ENCODE measurements at regions not wholly inside any gene's neighbourhood (a gene's known extent, or its start where the extent isn't known, plus 50 kb on each side); places are given as distances from the start of the nearest gene placed in this dataset.

GRCh38 chr15:60091911-60092310 is 87.8 kb downstream of the FOXB1 start:
- no peak overlapping the region for H3K4me3 ChIP-seq (ENCODE audit: low read length)
- DNase-seq (ENCODE audit: low read depth, low spot score): no peak

GRCh38 chr15:60093273-60094067 is 89.4 kb downstream of the FOXB1 start:
- no peak for DNase-seq (ENCODE audit: low read depth, low spot score)
- no peak overlapping the region for H3K4me3 ChIP-seq (ENCODE audit: low read length)

GRCh38 chr15:60095711-60096110 is 91.6 kb downstream of the FOXB1 start:
- no peak overlapping the region for H3K4me3 ChIP-seq (ENCODE audit: low read length)
- no peak for DNase-seq (ENCODE audit: low read depth, low spot score)

- no peak for DNase-seq (ENCODE audit: low read depth, low spot score)
- no peak overlapping the region for H3K4me3 ChIP-seq (ENCODE audit: low read length)
Observed at GRCh38 chr15:60096157-60096556, 92.0 kb downstream of the FOXB1 start.

- no peak for DNase-seq (ENCODE audit: low read depth, low spot score)
- H3K4me3 ChIP-seq (ENCODE audit: low read length): no peak overlapping the region
Observed at GRCh38 chr15:60101416-60101815, 97.3 kb downstream of the FOXB1 start.

- H3K4me3 ChIP-seq (ENCODE audit: low read length): no peak overlapping the region
- no peak for DNase-seq (ENCODE audit: low read depth, low spot score)
Observed at GRCh38 chr15:60102748-60103147, 98.6 kb downstream of the FOXB1 start.

- DNase-seq (ENCODE audit: low read depth, low spot score): no peak
- no peak overlapping the region for H3K4me3 ChIP-seq (ENCODE audit: low read length)
Observed at GRCh38 chr15:60110909-60111308, 106.8 kb downstream of the FOXB1 start.

- DNase-seq (ENCODE audit: low read depth, low spot score): no peak
- H3K4me3 ChIP-seq (ENCODE audit: low read length): no peak overlapping the region
Observed at GRCh38 chr15:60115579-60116380, 111.7 kb downstream of the FOXB1 start.

GRCh38 chr15:60116456-60117089 is 112.5 kb downstream of the FOXB1 start:
- DNase-seq (ENCODE audit: low read depth, low spot score): no peak
- no peak overlapping the region for H3K4me3 ChIP-seq (ENCODE audit: low read length)

GRCh38 chr15:60118146-60118545 is 114.0 kb downstream of the FOXB1 start:
- H3K4me3 ChIP-seq (ENCODE audit: low read length): no peak overlapping the region
- DNase-seq (ENCODE audit: low read depth, low spot score): no peak

GRCh38 chr15:60118626-60119025 is 114.5 kb downstream of the FOXB1 start:
- no peak overlapping the region for H3K4me3 ChIP-seq (ENCODE audit: low read length)
- DNase-seq (ENCODE audit: low read depth, low spot score): no peak

GRCh38 chr15:60119101-60119500 is 115.0 kb downstream of the FOXB1 start:
- no peak overlapping the region for H3K4me3 ChIP-seq (ENCODE audit: low read length)
- no peak for DNase-seq (ENCODE audit: low read depth, low spot score)

- H3K4me3 ChIP-seq (ENCODE audit: low read length): no peak overlapping the region
- peak; percentile 47 for DNase-seq (ENCODE audit: low read depth, low spot score)
Observed at GRCh38 chr15:60120100-60120499, 116.0 kb downstream of the FOXB1 start.

- DNase-seq (ENCODE audit: low read depth, low spot score): no peak
Observed at GRCh38 chr15:60121845-60122244, 117.7 kb downstream of the FOXB1 start.

GRCh38 chr15:60122691-60123090 is 118.6 kb downstream of the FOXB1 start:
- DNase-seq (ENCODE audit: low read depth, low spot score): no peak
- no peak overlapping the region for H3K4me3 ChIP-seq (ENCODE audit: low read length)

More at GRCh38 chr15:60121845-60122244, 117.7 kb downstream of the FOXB1 start:
- no peak overlapping the region for H3K4me3 ChIP-seq (ENCODE audit: low read length)

GRCh38 chr15:60124460-60125070 is 120.5 kb downstream of the FOXB1 start:
- H3K4me3 ChIP-seq (ENCODE audit: low read length): no peak overlapping the region
- DNase-seq (ENCODE audit: low read depth, low spot score): peak; percentile 52

- no peak overlapping the region for H3K4me3 ChIP-seq (ENCODE audit: low read length)
Observed at GRCh38 chr15:60125334-60125733, 121.2 kb downstream of the FOXB1 start.

GRCh38 chr15:60126200-60126599 is 122.1 kb downstream of the FOXB1 start:
- no peak overlapping the region for H3K4me3 ChIP-seq (ENCODE audit: low read length)
- DNase-seq (ENCODE audit: low read depth, low spot score): peak; percentile 41

More at GRCh38 chr15:60125334-60125733, 121.2 kb downstream of the FOXB1 start:
- no peak for DNase-seq (ENCODE audit: low read depth, low spot score)

- no peak for DNase-seq (ENCODE audit: low read depth, low spot score)
- H3K4me3 ChIP-seq (ENCODE audit: low read length): no peak overlapping the region
Observed at GRCh38 chr15:60126661-60127060, 122.5 kb downstream of the FOXB1 start.

GRCh38 chr15:60128000-60128376 is 123.9 kb downstream of the FOXB1 start:
- no peak for DNase-seq (ENCODE audit: low read depth, low spot score)
- peak overlapping the region; percentile 69 for H3K4me3 ChIP-seq (ENCODE audit: low read length)

All from Jurkat, Clone E6-1 (cell line).